DOHH2 (cell line): ENCODE measurements at regions not wholly inside any gene's neighbourhood (a gene's known extent, or its start where the extent isn't known, plus 50 kb on each side); places are given as distances from the start of the nearest gene placed in this dataset.

Experiments used
- H3F3A ChIP-seq: fragments of 200-600 bp; sonication (generic), shearing (Covaris generic); 2 replicates; pipeline ENCODE4 v1.6.0; 2016; ENCODE audit warnings: antibody characterized with exemption, mild to moderate bottlenecking; ENCODE audit not compliant: control insufficient read depth, insufficient read depth
- H3K27ac ChIP-seq: fragments of 200-600 bp; sonication (generic); 2 replicates; pipeline ENCODE4 v1.5.1; 2014; ENCODE audit warnings: low read depth, mild to moderate bottlenecking, low read length, moderate library complexity
- H3K27me3 ChIP-seq: fragments of 200-600 bp; sonication (generic); 2 replicates; pipeline ENCODE4 v1.6.1; 2014; ENCODE audit warnings: mild to moderate bottlenecking, low read length, mixed read lengths; ENCODE audit not compliant: control insufficient read depth
- H3K36me3 ChIP-seq: fragments of 200-600 bp; sonication (generic); 2 replicates; pipeline ENCODE4 v1.6.1; 2014; ENCODE audit warnings: mild to moderate bottlenecking, low read length, moderate library complexity, mixed read lengths; ENCODE audit not compliant: control insufficient read depth
- H3K4me1 ChIP-seq: fragments of 200-600 bp; sonication (generic); 2 replicates; pipeline ENCODE4 v1.6.1; 2014; ENCODE audit warnings: mild to moderate bottlenecking, low read length, mixed read lengths; ENCODE audit not compliant: control insufficient read depth
- H3K4me2 ChIP-seq: fragments of 200-600 bp; sonication (generic); 2 replicates; pipeline ENCODE4 v1.6.0; 2014; ENCODE audit warnings: mild to moderate bottlenecking, low read length, moderate library complexity
- H3K4me3 ChIP-seq: fragments of 200-600 bp; sonication (generic); 2 replicates; pipeline ENCODE4 v1.5.1; 2014; ENCODE audit warnings: mild to moderate bottlenecking, low read length, mixed read lengths
- H3K79me2 ChIP-seq: fragments of 200-600 bp; sonication (generic); 2 replicates; pipeline ENCODE4 v1.6.1; 2014; ENCODE audit warnings: mild to moderate bottlenecking, low read length, mixed read lengths; ENCODE audit not compliant: control insufficient read depth
- H3K9me2 ChIP-seq: fragments of 200-600 bp; sonication (generic); replicated peaks from 2 replicates; pipeline ENCODE4 v1.6.1; 2014; ENCODE audit warnings: mild to moderate bottlenecking, low read length, mixed read lengths; ENCODE audit not compliant: control insufficient read depth
- H3K9me3 ChIP-seq: fragments of 200-600 bp; sonication (generic); 2 replicates; pipeline ENCODE4 v1.6.1; 2014; ENCODE audit warnings: antibody characterized with exemption, low read length, mixed read lengths; ENCODE audit not compliant: control insufficient read depth, insufficient read depth
- H4K20me1 ChIP-seq: fragments of 200-600 bp; sonication (generic); 2 replicates; pipeline ENCODE4 v1.6.0; 2014; ENCODE audit warnings: low read depth, mild to moderate bottlenecking, antibody characterized with exemption, low read length, moderate library complexity; ENCODE audit not compliant: control insufficient read depth, insufficient read depth
- CTCF ChIP-seq: fragments of 200-600 bp; sonication (generic); IDR thresholded peaks from one replicate; pipeline ENCODE4 v1.5.1; 2014; ENCODE audit warnings: antibody characterized with exemption, mild to moderate bottlenecking, low read depth, low read length; ENCODE audit not compliant: poor library complexity, severe bottlenecking
- EZH2phosphoT487 ChIP-seq: fragments of 200-600 bp; sonication (generic); IDR thresholded peaks from 2 replicates; pipeline ENCODE4 v1.6.1; 2017; ENCODE audit warnings: borderline replicate concordance, mild to moderate bottlenecking, antibody characterized with exemption, low read length, moderate library complexity, mixed read lengths

- H3K9me3 ChIP-seq: no peaks in the 10 kb centered on the region
- H3K4me1 ChIP-seq: no peaks in the 10 kb centered on the region
- no peak overlapping the region for H3K4me2 ChIP-seq
- H3K9me2 ChIP-seq: no peaks in the 10 kb centered on the region
- no peaks in the 10 kb centered on the region for H3K36me3 ChIP-seq
- H3K27ac ChIP-seq: no peak overlapping the region
- H3K27me3 ChIP-seq: no peaks in the 10 kb centered on the region
- H4K20me1 ChIP-seq: no peaks in the 10 kb centered on the region
- no peaks in the 10 kb centered on the region for H3K79me2 ChIP-seq
- no peaks in the 10 kb centered on the region for H3F3A ChIP-seq
- H3K4me3 ChIP-seq: no peak overlapping the region
- TF ChIP-seq CTCF (no peak), EZH2phosphoT487 (no peak)
Observed at GRCh38 chr5:63240063-63240755, 661.6 kb downstream of the LRRC70 start.

GRCh38 chr5:63233911-63234310 is 655.3 kb downstream of the LRRC70 start:
- H3K4me2 ChIP-seq: no peak overlapping the region
- H3F3A ChIP-seq: no peaks in the 10 kb centered on the region
- H3K27me3 ChIP-seq: no peaks in the 10 kb centered on the region

GRCh38 chr5:63233361-63233760 is 654.7 kb downstream of the LRRC70 start:
- H3K27ac ChIP-seq: no peak overlapping the region
- H3K4me3 ChIP-seq: no peak overlapping the region
- no peaks in the 10 kb centered on the region for H4K20me1 ChIP-seq
- H3K36me3 ChIP-seq: no peaks in the 10 kb centered on the region
- no peaks in the 10 kb centered on the region for H3K27me3 ChIP-seq
- TF ChIP-seq EZH2phosphoT487 (no peak), CTCF (no peak)
- no peaks in the 10 kb centered on the region for H3F3A ChIP-seq
- no peaks in the 10 kb centered on the region for H3K79me2 ChIP-seq
- no peaks in the 10 kb centered on the region for H3K9me2 ChIP-seq
- no peaks in the 10 kb centered on the region for H3K9me3 ChIP-seq
- H3K4me2 ChIP-seq: no peak overlapping the region
- H3K4me1 ChIP-seq: no peaks in the 10 kb centered on the region

More at GRCh38 chr5:63233911-63234310, 655.3 kb downstream of the LRRC70 start:
- H3K4me3 ChIP-seq: no peak overlapping the region
- H3K9me2 ChIP-seq: no peaks in the 10 kb centered on the region
- no peaks in the 10 kb centered on the region for H3K79me2 ChIP-seq
- no peak overlapping the region for H3K27ac ChIP-seq
- TF ChIP-seq EZH2phosphoT487 (no peak), CTCF (no peak)
- no peaks in the 10 kb centered on the region for H4K20me1 ChIP-seq
- no peaks in the 10 kb centered on the region for H3K9me3 ChIP-seq
- no peaks in the 10 kb centered on the region for H3K36me3 ChIP-seq
- H3K4me1 ChIP-seq: no peaks in the 10 kb centered on the region
